D721Med (cell line): ENCODE measurements at regions not wholly inside any gene's neighbourhood (a gene's known extent, or its start where the extent isn't known, plus 50 kb on each side); places are given as distances from the start of the nearest gene placed in this dataset.

ENCODE experiments used
- DNase-seq: peaks from one replicate; pipeline ENCODE4 v3.0.0; 2011; ENCODE audit warnings: low spot score; ENCODE audit not compliant: insufficient read length
- FAIRE-seq: peaks from 2 replicates; lab custom pipeline; 2011; peaks lifted over from hg19 to GRCh38; lab: Jason Lieb, UNC
- CTCF ChIP-seq: IDR thresholded peaks from 2 replicates; pipeline ENCODE4 v1.5.1; 2012; ENCODE audit warnings: mild to moderate bottlenecking, control low read depth; ENCODE audit not compliant: insufficient read depth; ENCODE audit errors: missing control alignments

GRCh38 chr1:239606850-239607400, 220.6 kb downstream of the CHRM3 start:
- FAIRE-seq, result peak; percentile 83
- TF ChIP-seq CTCF, result no peak
- no peak for DNase-seq

- no peak for DNase-seq
- peak; percentile 48 for FAIRE-seq
- TF ChIP-seq CTCF, result no peak
Measured at GRCh38 chr1:239608469-239608868, 222.1 kb downstream of the CHRM3 start.

GRCh38 chr1:239612379-239612778, 226.0 kb downstream of the CHRM3 start:
- no peak for TF ChIP-seq CTCF
- FAIRE-seq (no peak), DNase-seq (no peak)

- no peak for FAIRE-seq
- TF ChIP-seq CTCF, result no peak
- no peak for DNase-seq
Measured at GRCh38 chr1:239616673-239617072, 230.3 kb downstream of the CHRM3 start.

GRCh38 chr1:239617259-239617658, 230.9 kb downstream of the CHRM3 start:
- TF ChIP-seq CTCF, result no peak
- DNase-seq (no peak), FAIRE-seq (peak; percentile 61)

GRCh38 chr1:239617731-239618130, 231.4 kb downstream of the CHRM3 start:
- TF ChIP-seq CTCF, result no peak
- FAIRE-seq (no peak), DNase-seq (no peak)

GRCh38 chr1:239619190-239619589, 232.8 kb downstream of the CHRM3 start:
- no peak for TF ChIP-seq CTCF
- DNase-seq, result no peak
- no peak for FAIRE-seq
